Activated T-cell treated with anti-CD3 and anti-CD28 coated beads, Interleukin-2, amount 50 U/mL, for 72 hours (primary cell): ENCODE measurements at regions not wholly inside any gene's neighbourhood (a gene's known extent, or its start where the extent isn't known, plus 50 kb on each side); places are given as distances from the start of the nearest gene placed in this dataset.
A peak's percentile ranks its signal among the peaks of the same experiment; 100 is the strongest.

Experiments
- ATAC-seq, 2 donors: fragments of 150-1000 bp; cut with Tn5 transposase; replicated peaks in 1 of 2; 2 replicates each; pipeline ENCODE4 v1.10.0; 2021; ENCODE audit warnings: moderate library complexity in 2 of 2, mild to moderate bottlenecking in 1 of 2
- DNase-seq, 2 donors: peaks; one replicate each; pipeline ENCODE4 v3.0.0; 2021 to 2022; ENCODE audit warnings: mixed read lengths in 1 of 2
- H3K27ac Mint-ChIP-seq: one replicate; pipeline ENCODE4 v1.8.0; 2022; ENCODE audit warnings: mild to moderate bottlenecking, moderate library complexity, mixed read lengths
- H3K27me3 Mint-ChIP-seq: one replicate; pipeline ENCODE4 v1.8.0; 2022; ENCODE audit warnings: low read depth, mixed read lengths
- H3K36me3 Mint-ChIP-seq, 2 donors: one replicate each; pipeline ENCODE4 v1.8.0; 2022; ENCODE audit warnings: mixed read lengths in 2 of 2, mild to moderate bottlenecking in 1 of 2; ENCODE audit not compliant: insufficient read depth in 2 of 2
- H3K4me1 Mint-ChIP-seq: one replicate; pipeline ENCODE4 v1.8.0; 2022; ENCODE audit warnings: low read depth, mixed read lengths
- H3K4me3 Mint-ChIP-seq, 2 donors: one replicate each; pipeline ENCODE4 v1.8.0; 2022; ENCODE audit warnings: mild to moderate bottlenecking in 2 of 2, mixed read lengths in 2 of 2, moderate library complexity in 2 of 2
- H3K9me3 Mint-ChIP-seq, 2 donors: one replicate each; pipeline ENCODE4 v1.8.0; 2022; ENCODE audit warnings: mixed read lengths in 2 of 2

DNA sequence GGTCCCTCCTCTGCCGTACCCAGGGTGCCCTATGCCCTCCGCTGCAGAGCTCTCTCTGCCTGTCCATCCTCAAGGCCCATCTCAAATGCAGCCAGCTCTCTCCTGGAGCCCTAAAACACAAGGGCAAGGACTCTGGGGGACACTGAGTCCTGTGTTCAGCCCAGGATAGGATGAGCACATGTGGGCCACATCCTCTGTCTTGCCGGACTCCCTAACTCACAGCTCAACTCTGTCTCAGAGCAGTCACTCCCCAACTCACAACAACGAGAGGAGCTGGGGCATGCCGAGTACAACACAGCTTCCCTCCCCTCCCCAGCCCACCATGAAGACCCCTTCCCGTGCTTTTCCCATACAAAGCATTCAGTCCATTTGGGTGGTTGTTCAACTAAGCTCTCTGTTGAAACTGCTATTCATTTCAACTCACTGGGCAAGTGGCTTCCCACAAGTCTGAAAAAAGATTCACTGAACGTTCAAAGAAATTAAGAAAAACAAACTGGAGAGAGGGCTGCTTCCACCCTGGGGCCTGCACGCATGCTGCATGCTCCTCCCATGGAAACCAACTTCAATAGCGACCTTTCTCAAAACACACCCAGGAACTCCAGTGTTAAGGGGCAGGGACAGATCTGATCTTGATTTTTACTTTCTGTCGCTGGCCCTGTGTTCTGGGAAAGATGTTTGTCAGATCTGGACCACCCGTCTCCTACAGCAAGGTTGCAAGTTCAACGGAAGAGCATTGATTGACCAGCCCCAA lies 124.3 kb upstream of the IGF1R start:
- H3K4me3 Mint-ChIP-seq = no peak overlapping the region
- no peaks in the 10 kb centered on the region for H3K27me3 Mint-ChIP-seq
- no peak for ATAC-seq
- DNase-seq = no peak
- H3K27ac Mint-ChIP-seq = no peak overlapping the region
- H3K9me3 Mint-ChIP-seq = no peaks in the 10 kb centered on the region
- H3K36me3 Mint-ChIP-seq = no peaks in the 10 kb centered on the region
- peaks cover 4% of the 10 kb centered on the region for H3K4me1 Mint-ChIP-seq

DNA sequence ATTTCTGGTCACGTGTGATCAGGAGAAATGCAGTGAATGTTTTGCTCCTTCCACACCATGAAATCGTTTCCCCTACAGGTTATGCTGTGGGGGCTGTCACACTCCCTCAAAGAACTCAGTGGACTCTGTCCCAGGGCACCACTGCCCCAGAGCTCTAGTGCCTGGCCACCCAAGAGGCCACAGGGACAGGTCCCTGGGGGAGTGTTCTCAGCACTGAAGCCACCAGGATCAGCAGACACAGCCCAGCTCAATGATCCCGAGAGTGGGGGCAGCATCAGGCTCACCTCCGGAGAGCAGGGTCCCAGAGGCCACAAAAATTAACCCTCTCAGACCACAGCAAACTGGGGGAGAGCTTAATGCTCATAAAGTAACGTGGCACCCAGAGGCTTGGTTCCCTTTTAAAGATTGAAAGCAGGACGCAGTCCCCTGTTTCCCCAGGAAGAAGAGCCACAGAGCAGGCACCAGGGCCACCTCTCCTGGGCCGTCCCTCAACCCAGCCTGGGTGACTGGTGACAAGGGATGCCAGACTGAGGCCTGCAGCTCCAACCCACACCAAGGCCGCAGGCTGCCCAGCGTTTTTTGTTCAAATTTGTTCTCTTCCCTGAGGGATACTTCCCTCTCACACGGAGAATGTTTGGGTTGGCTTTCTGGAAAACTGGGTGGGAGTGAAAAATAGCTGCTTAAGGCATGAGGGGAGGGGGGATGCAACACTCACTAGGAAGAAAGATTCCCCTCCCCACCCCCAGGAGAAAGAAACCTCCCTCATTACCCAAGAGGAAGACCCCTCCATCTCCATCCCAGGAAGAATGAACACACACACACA lies 123.3 kb upstream of the IGF1R start:
- Mint-ChIP-seq H3K9me3 (no peaks in the 10 kb centered on the region), H3K36me3 (no peaks in the 10 kb centered on the region), H3K4me3 (no peak overlapping the region), H3K4me1 (no peaks in the 10 kb centered on the region), H3K27ac (no peak overlapping the region), H3K27me3 (peaks cover 8% of the 10 kb centered on the region)
- no peak for DNase-seq
- no peak for ATAC-seq

DNA sequence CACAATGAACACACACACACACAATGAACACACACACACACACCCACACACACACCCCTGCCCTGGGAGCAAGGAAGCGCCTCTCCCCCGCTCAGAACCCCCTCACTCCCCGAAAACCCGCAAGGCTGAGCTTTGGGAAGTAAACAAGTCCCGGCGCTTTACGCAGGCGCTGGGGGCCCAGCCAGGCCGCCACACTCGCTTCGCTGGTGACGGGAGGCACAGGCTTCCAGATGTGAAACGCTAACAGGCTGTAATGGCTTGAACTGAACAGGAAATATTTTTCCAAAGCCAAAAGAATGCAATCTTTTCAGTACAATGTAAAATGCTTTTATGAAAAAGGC lies 122.7 kb upstream of the IGF1R start:
- no peak for DNase-seq
- H3K36me3 Mint-ChIP-seq = no peaks in the 10 kb centered on the region
- H3K27ac Mint-ChIP-seq = no peak overlapping the region
- H3K9me3 Mint-ChIP-seq = no peaks in the 10 kb centered on the region
- H3K27me3 Mint-ChIP-seq = peaks cover 8% of the 10 kb centered on the region
- H3K4me3 Mint-ChIP-seq = no peak overlapping the region
- ATAC-seq = no peak
- H3K4me1 Mint-ChIP-seq = peaks cover 2% of the 10 kb centered on the region

DNA sequence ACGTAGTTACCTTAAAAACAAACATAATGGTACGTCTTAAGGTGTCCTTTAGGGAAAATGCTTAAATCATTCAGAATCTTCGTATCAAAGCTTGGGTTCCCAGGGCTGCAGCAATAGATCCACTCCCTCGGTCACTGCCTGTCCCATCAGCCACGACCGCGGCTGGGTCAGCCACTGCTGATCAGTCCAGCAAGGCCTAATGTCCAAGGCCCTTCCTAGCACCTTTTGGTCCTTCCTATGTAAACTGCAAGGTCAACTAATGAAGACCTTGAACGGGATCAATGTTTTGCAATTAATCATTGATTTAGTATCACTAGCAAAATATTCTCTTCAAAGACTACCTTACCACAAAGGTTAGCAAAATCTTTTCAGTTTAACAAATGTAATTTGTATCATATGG lies 122.2 kb upstream of the IGF1R start:
- no peaks in the 10 kb centered on the region for H3K36me3 Mint-ChIP-seq
- H3K9me3 Mint-ChIP-seq = no peaks in the 10 kb centered on the region
- no peak for DNase-seq
- peaks cover 7% of the 10 kb centered on the region for H3K4me1 Mint-ChIP-seq
- H3K27me3 Mint-ChIP-seq = peaks cover 8% of the 10 kb centered on the region
- H3K4me3 Mint-ChIP-seq = no peak overlapping the region
- no peak overlapping the region for H3K27ac Mint-ChIP-seq
- no peak for ATAC-seq

DNA sequence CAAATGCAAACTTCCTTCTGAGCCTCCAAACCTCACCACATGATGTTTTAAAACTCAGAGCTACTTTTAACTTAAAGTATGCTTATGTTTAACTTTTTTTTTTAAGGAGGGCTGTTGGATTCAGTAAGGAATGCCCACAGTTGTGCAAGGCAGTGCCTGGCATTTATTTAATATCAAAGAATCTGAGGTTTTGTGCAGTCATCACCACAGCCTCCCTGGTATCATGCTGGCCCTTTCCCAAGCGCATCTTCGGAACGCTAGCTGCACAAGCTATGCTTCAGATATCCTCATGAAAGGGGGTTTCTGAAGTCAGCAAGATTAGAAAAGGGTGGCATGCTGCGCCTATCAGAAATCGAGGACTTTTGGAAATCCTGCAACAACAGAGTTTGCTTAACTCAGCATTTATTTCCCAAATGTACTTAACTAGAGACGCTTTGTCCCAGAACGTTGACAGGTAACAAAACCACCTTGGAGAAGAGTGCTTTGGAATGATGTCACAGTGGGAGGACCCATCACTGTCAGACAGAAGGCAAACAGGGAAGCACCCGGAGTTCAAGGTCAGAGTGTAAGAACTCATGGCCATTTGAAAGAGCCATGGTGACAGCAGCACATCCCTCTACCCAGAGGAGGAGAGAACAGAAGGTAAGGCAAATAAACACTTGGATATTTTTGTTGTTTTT lies 120.2 kb upstream of the IGF1R start:
- Mint-ChIP-seq H3K27me3 (peaks cover 12% of the 10 kb centered on the region), H3K9me3 (no peaks in the 10 kb centered on the region), H3K4me1 (peaks cover 8% of the 10 kb centered on the region), H3K4me3 (no peak overlapping the region), H3K36me3 (no peaks in the 10 kb centered on the region), H3K27ac (no peak overlapping the region)
- no peak for ATAC-seq
- no peak for DNase-seq

DNA sequence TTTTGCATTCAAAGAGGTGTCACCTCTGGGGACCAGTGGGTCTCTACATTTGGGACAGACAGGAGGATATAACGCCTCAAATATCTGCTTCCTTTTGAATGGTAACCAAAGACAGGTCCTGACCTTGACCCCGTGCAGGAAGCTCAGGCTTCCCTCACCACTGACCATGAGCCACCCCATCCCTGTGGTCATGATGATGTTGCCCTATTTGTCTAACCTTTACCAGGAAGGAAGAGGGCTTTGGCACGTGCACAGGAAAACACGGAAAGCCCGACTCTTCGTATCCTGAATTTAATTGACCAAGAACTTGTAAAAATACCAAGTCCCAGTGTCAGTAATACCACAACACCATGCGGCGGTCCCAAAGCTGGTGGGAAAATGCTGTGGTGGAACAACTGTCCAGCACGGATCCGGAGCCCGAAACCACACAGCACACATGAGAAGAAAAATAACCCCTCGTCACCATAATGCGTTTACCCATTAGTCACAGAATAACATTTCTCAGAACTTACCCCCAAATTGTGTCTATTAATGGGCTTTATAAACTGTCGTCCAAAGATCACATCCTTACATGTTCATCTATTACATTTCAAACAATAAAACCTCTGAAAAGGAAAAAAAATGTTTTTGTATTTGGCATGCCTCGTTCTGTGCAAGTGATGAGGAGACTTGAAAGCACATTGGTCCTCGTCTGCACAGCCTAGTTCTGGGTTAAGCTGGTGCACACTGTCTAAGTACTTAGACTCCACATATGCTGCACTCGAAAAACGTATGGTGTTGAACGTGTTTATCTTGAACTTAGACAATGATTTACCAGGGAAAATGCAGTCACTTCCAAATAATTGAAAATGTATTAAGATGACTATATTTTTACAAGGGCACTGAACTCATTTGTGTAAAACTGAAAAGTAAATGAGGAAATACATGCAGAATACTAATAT lies 118.9 kb upstream of the IGF1R start:
- Mint-ChIP-seq H3K9me3 (no peaks in the 10 kb centered on the region), H3K36me3 (no peaks in the 10 kb centered on the region), H3K4me1 (peaks cover 8% of the 10 kb centered on the region), H3K4me3 (no peak overlapping the region), H3K27me3 (peaks cover 14% of the 10 kb centered on the region), H3K27ac (no peak overlapping the region)
- no peak for ATAC-seq
- no peak for DNase-seq

DNA sequence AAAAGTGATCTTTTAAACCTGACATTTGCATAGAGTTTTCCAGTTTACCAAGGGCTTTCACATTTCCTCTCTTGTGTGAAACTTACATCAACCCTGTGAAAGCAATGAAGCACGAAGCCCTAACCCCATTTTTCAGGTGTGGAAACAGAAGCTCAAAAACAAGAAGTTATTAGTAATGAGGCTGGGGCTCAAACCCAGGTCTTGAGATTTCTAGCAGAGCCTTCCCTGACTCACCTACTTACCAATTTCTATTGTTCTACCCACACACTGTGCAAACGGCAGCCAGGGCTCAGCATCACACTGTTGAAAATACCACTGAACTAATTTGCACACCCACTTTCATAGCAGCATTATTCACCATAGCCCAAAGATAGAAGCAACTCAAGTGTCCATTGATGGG lies 117.8 kb upstream of the IGF1R start:
- ATAC-seq = peak; percentile 64 to 93
- peak in 1 of 2 donors; percentile 27 for DNase-seq
- H3K4me1 Mint-ChIP-seq = peaks cover 8% of the 10 kb centered on the region
- H3K9me3 Mint-ChIP-seq = no peaks in the 10 kb centered on the region
- no peaks in the 10 kb centered on the region for H3K36me3 Mint-ChIP-seq
- H3K27ac Mint-ChIP-seq = no peak overlapping the region
- H3K27me3 Mint-ChIP-seq = peaks cover 14% of the 10 kb centered on the region
- no peak overlapping the region for H3K4me3 Mint-ChIP-seq

DNA sequence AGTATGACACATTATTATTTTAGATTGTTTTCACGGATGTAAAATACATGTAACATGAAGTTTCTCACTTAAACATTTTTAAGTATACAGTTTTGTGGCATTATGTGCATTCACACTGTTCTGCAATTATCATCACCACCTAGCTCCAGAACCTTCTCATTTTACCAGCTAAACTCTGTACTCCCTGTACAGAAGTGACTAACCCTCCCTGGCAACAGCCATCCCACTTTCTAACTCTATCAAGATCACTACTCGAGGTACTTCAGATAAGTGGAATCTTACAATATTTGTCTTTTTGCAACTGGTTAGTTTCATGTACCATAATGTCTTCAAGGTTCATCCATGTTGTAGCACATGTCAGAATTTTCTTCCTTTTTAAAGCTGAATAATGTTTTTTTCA lies 116.3 kb upstream of the IGF1R start:
- H3K36me3 Mint-ChIP-seq = no peaks in the 10 kb centered on the region
- ATAC-seq = no peak
- H3K4me1 Mint-ChIP-seq = peaks cover 8% of the 10 kb centered on the region
- DNase-seq = no peak
- peaks cover 14% of the 10 kb centered on the region for H3K27me3 Mint-ChIP-seq
- H3K9me3 Mint-ChIP-seq = no peaks in the 10 kb centered on the region
- no peak overlapping the region for H3K4me3 Mint-ChIP-seq
- H3K27ac Mint-ChIP-seq = no peak overlapping the region

DNA sequence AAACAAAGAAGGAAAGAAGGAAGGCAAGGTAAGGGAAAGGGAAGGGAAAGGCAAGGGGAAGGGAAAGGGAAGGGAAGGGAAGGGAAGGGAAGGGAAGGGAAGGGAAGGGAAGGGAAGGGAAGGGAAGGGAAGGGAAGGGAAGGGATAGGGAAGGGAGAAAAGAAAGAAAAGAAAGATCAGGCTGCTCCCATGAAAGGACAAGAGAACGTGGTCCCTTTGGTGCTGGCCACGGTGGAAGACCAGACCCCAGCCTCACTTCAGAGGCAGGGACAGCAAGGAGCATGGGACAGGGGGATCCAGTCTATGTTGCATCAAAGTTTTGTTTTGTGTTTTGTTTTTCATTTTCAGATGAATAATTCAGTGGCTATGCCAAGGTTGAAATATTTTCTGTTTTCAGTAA lies 111.4 kb upstream of the IGF1R start:
- H3K4me3 Mint-ChIP-seq = no peak overlapping the region
- H3K27ac Mint-ChIP-seq = no peak overlapping the region
- no peaks in the 10 kb centered on the region for H3K9me3 Mint-ChIP-seq
- ATAC-seq = no peak
- no peak for DNase-seq
- no peaks in the 10 kb centered on the region for H3K36me3 Mint-ChIP-seq
- H3K27me3 Mint-ChIP-seq = peaks cover 13% of the 10 kb centered on the region
- no peaks in the 10 kb centered on the region for H3K4me1 Mint-ChIP-seq

DNA sequence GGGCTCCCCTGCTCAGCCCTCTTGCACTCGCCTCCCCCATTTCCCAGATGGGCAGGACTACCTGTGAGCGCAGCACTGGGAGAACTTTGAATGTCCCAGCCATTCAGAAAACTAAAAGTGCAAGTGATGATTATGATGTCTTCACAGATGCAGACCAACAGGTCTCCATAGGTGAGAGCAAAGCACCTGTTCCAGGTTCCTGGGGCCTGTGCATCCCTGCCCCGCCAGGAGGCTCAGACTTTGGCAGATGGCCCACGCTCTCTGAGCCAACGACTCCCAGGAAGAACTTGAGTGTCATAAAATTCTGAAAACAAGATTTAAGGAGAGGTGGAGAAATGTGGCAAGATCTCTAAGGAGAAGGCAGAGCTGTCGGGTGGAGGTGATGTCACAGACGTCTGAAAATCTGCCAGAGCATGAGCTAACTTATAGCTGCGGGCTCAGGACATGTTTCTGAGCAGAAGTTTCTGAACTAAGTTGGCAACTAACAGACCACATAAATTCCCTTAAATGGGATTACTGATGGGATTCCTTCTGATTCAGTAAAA lies 110.8 kb upstream of the IGF1R start:
- ATAC-seq = no peak
- H3K27me3 Mint-ChIP-seq = peaks cover 13% of the 10 kb centered on the region
- no peak overlapping the region for H3K4me3 Mint-ChIP-seq
- no peak overlapping the region for H3K27ac Mint-ChIP-seq
- no peaks in the 10 kb centered on the region for H3K9me3 Mint-ChIP-seq
- DNase-seq = no peak
- no peaks in the 10 kb centered on the region for H3K36me3 Mint-ChIP-seq
- no peaks in the 10 kb centered on the region for H3K4me1 Mint-ChIP-seq

DNA sequence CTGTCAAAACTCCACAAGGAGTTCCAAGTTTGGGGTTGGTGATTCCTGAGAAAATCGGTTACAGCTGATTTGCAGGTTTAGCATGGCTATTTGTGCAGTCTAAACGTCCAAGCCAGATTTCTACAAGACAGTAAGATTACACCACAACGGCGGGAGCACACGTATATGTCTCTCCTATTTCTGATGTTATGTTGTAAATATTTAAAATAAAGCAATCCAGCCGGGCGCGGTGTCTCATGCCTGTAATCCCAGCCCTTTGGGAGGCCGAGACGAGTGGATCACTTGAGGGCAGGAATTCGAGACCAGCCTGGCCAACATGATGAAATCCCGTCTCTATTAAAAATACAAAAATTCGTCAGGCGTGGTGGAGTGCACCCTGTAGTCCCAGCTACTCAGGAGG lies 106.8 kb upstream of the IGF1R start:
- no peaks in the 10 kb centered on the region for H3K4me1 Mint-ChIP-seq
- DNase-seq (no peak), ATAC-seq (no peak)
- H3K9me3 Mint-ChIP-seq = no peaks in the 10 kb centered on the region
- peaks cover 23% of the 10 kb centered on the region for H3K27me3 Mint-ChIP-seq
- no peak overlapping the region for H3K4me3 Mint-ChIP-seq
- no peaks in the 10 kb centered on the region for H3K36me3 Mint-ChIP-seq
- H3K27ac Mint-ChIP-seq = no peak overlapping the region

DNA sequence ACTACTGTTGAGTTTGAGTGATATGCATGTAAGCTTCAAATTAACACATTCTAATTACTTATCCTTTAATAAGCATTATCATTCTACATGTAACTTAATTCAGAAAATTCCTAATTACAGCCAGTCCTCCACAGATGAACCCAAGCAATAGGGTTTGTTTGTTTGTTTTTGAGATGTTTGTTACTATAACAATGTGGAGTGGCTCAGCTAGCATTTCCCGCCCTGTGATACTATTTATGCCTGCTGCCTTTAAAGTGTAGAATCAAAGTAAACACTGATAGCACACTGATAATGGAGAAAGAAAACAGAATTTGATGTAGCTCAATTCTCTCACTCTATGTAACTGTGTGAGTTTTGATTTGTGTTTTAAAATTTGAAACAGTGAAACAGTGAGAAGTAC lies 105.1 kb upstream of the IGF1R start:
- peaks cover 40% of the 10 kb centered on the region for H3K27me3 Mint-ChIP-seq
- no peaks in the 10 kb centered on the region for H3K9me3 Mint-ChIP-seq
- no peak overlapping the region for H3K27ac Mint-ChIP-seq
- DNase-seq (no peak), ATAC-seq (no peak)
- H3K4me1 Mint-ChIP-seq = peaks cover 16% of the 10 kb centered on the region
- peaks cover 0 to 3% of the 10 kb centered on the region in 2 donors for H3K36me3 Mint-ChIP-seq
- no peak overlapping the region for H3K4me3 Mint-ChIP-seq
